Adrenal gland (tissue), 9 donors: ENCODE measurements at regions not wholly inside any gene's neighbourhood (a gene's known extent, or its start where the extent isn't known, plus 50 kb on each side); places are given as distances from the start of the nearest gene placed in this dataset.
A peak's percentile ranks its signal among the peaks of the same experiment; 100 is the strongest.

Experiments
- DNase-seq, 7 donors: peaks; one replicate each; pipeline ENCODE4 v3.0.0-alpha.2; 2019 to 2020
- H3K27ac ChIP-seq, 5 donors: fragments of 200-600 bp; sonication (generic) in 4 of 5; 1 replicate in 3 of 5; 2 replicates in 2 of 5; pipeline versions ENCODE4 v1.5.1 to v1.8.0; 2016 to 2020; ENCODE audit warnings: mild to moderate bottlenecking in 1 of 5
- H3K27me3 ChIP-seq: fragments of 200-600 bp; 2 replicates; pipeline ENCODE4 v1.8.0; 2021
- H3K36me3 ChIP-seq, 2 donors: fragments of 200-600 bp; replicated peaks in 1 of 2; 1 replicate in 1 of 2; 2 replicates in 1 of 2; pipeline versions ENCODE4 v1.5.1 to v1.8.0; 2018 to 2022
- H3K4me1 ChIP-seq, 2 donors: fragments of 200-600 bp; replicated peaks in 1 of 2; 1 replicate in 1 of 2; 2 replicates in 1 of 2; pipeline versions ENCODE4 v1.5.1 to v1.8.0; 2018 to 2021
- H3K4me3 ChIP-seq, 4 donors: fragments of 200-600 bp; sonication (generic) in 3 of 4; one replicate each; pipeline ENCODE4 v1.5.1; 2016 to 2018
- H3K9me3 ChIP-seq, 3 donors: fragments of 200-600 bp; sonication (generic) in 1 of 3; replicated peaks in 1 of 3; 1 replicate in 2 of 3; 2 replicates in 1 of 3; pipeline versions ENCODE4 v1.5.1 to v1.8.0; 2016 to 2021
- CTCF ChIP-seq, 6 experiments: fragments of 450-650 bp in 4 of 6; fragments of 200-600 bp in 2 of 6; sonication (generic) in 1 of 6; IDR thresholded peaks; 1 replicate in 5 of 6; 2 replicates in 1 of 6; pipeline versions ENCODE4 v1.5.1 to v1.8.0; 2016 to 2021; ENCODE audit warnings: antibody characterized with exemption in 6 of 6, mild to moderate bottlenecking in 2 of 6, moderate library complexity in 1 of 6
- POLR2A ChIP-seq, 2 donors: fragments of 450-650 bp; IDR thresholded peaks; one replicate each; pipeline ENCODE4 v1.6.1; 2017; ENCODE audit warnings: antibody characterized with exemption in 2 of 2, mild to moderate bottlenecking in 2 of 2, moderate library complexity in 1 of 2
- WGBS, 4 donors: extraction: QIAGEN DNeasy Blood & Tissue Kit in 2 of 4; methylation state at CpG; one replicate each; pipeline versions ENCODE4 v1.1.5 to v1.1.7; 2013 to 2017; 5-methylcytosine and 5-hydroxymethylcytosine counted together
- intact Hi-C, 2 donors: fragments of 100-400 bp; cut with DNase I; formaldehyde crosslinking; loops; one replicate each; pipeline versions ENCODE4 v1.14.1 to v1.15.0; 2022 to 2023
- donor health status: healthy with polysubstance abuse.
- donor health status: Bipolar disorder and iron deficiency.
- donor health status: DM: yes; HTN: yes; CAD: no.
- donor health status: DM: no; HTN: no; CAD: no.
- donor health status: DM: no; HTN: no; CAD: no.

- WGBS, 4 donors: 72 to 78% (median 74%) methylated on average over 3 of the region's 3 CpGs
- Histone ChIP-seq H3K27ac (peak overlapping the region in 2 of 5 donors; percentile 9 to 49), H3K9me3 (no peaks in the 10 kb centered on the region), H3K4me1 (peaks cover 0 to 7% of the 10 kb centered on the region in 2 donors), H3K36me3 (no peaks in the 10 kb centered on the region), H3K4me3 (peak overlapping the region in 1 of 4 donors; percentile 2), H3K27me3 (no peaks in the 10 kb centered on the region)
- no peak for DNase-seq
- TF ChIP-seq CTCF (IDR thresholded peaks at IDR 0.05): no peak
- intact Hi-C loops: no loop called here
Measured at GRCh38 chr3:152199102-152199840, 69.5 kb upstream of the MBNL1 start.

- Histone ChIP-seq H3K4me3 (peak overlapping the region in 1 of 4 donors; percentile 25), H3K27ac (peak overlapping the region in 4 of 5 donors; percentile 16 to 61 (median 44)), H3K9me3 (no peaks in the 10 kb centered on the region), H3K27me3 (no peaks in the 10 kb centered on the region), H3K4me1 (peaks cover 0 to 7% of the 10 kb centered on the region in 2 donors), H3K36me3 (no peaks in the 10 kb centered on the region)
- TF ChIP-seq CTCF (IDR thresholded peaks at IDR 0.05) (no peak), POLR2A (IDR thresholded peaks at IDR 0.05) (no peak)
- 55 to 63% (median 57%) methylated on average over 3 of the region's 3 CpGs for WGBS, 4 donors
- intact Hi-C loops: no loop called here
- no peak for DNase-seq
Measured at GRCh38 chr3:152200476-152201420, 68.0 kb upstream of the MBNL1 start.

- Histone ChIP-seq H3K4me3 (peak overlapping the region in 1 of 4 donors; percentile 20), H3K36me3 (no peaks in the 10 kb centered on the region), H3K27me3 (no peaks in the 10 kb centered on the region), H3K9me3 (no peaks in the 10 kb centered on the region), H3K4me1 (no peaks in the 10 kb centered on the region), H3K27ac (peak overlapping the region in 4 of 5 donors; percentile 13 to 53 (median 31))
- 50 to 68% (median 54%) methylated on average over 3 of the region's 3 CpGs for WGBS, 4 donors
- intact Hi-C loops: no loop called here
- no peak for DNase-seq
- TF ChIP-seq POLR2A (IDR thresholded peaks at IDR 0.05) (no peak), CTCF (IDR thresholded peaks at IDR 0.05) (no peak)
Measured at GRCh38 chr3:152202976-152203626, 65.6 kb upstream of the MBNL1 start.

GRCh38 chr3:152203652-152204051, 65.1 kb upstream of the MBNL1 start:
- no peak for DNase-seq
- H3K27me3 ChIP-seq: no peaks in the 10 kb centered on the region
- intact Hi-C loops: no loop called here
- no peaks in the 10 kb centered on the region for H3K9me3 ChIP-seq
- peak overlapping the region in 3 of 5 donors; percentile 13 to 53 (median 40) for H3K27ac ChIP-seq
- no peaks in the 10 kb centered on the region for H3K4me1 ChIP-seq
- peak overlapping the region in 1 of 4 donors; percentile 20 for H3K4me3 ChIP-seq
- TF ChIP-seq CTCF (IDR thresholded peaks at IDR 0.05) (no peak), POLR2A (IDR thresholded peaks at IDR 0.05) (no peak)
- WGBS, 4 donors: 71 to 87% (median 77%) methylated on average over 1 of the region's 1 CpG
- H3K36me3 ChIP-seq: no peaks in the 10 kb centered on the region
